ENCODE measurements at regions not wholly inside any gene's neighbourhood (a gene's known extent, or its start where the extent isn't known, plus 50 kb on each side); places are given as distances from the start of the nearest gene placed in this dataset.

- no peak for DNase-seq (ENCODE audit: low spot score)
- in situ Hi-C loops (cut with MboI; ENCODE audit: low pct_unique_long_range_greater_than_20kb, low sequenced_read_pairs, unreplicated experiment): loop anchor here (25.0 kb wide), 1 partner anchor 876 kb away; no protein-coding TSS in a partner anchor
- TF ChIP-seq CTCF (IDR thresholded peaks at IDR 0.05; ENCODE audit: extremely low read depth, insufficient read depth, missing control alignments): no peak
These were observed 92.3 kb upstream of the DCLK2 start for GRCh38 chr4:149985981-149986380.

- DNase-seq (ENCODE audit: low spot score): no peak
- TF ChIP-seq CTCF (IDR thresholded peaks at IDR 0.05; ENCODE audit: extremely low read depth, insufficient read depth, missing control alignments): no peak
- in situ Hi-C loops (cut with MboI; ENCODE audit: low pct_unique_long_range_greater_than_20kb, low sequenced_read_pairs, unreplicated experiment): loop anchor here (25.0 kb wide), 1 partner anchor 875 kb away; no protein-coding TSS in a partner anchor
These were observed 91.3 kb upstream of the DCLK2 start for GRCh38 chr4:149986917-149987316.

- no peak for TF ChIP-seq CTCF (IDR thresholded peaks at IDR 0.05; ENCODE audit: extremely low read depth, insufficient read depth, missing control alignments)
- in situ Hi-C loops (cut with MboI; ENCODE audit: low pct_unique_long_range_greater_than_20kb, low sequenced_read_pairs, unreplicated experiment): loop anchor here (25.0 kb wide), 1 partner anchor 875 kb away; no protein-coding TSS in a partner anchor
- no peak for DNase-seq (ENCODE audit: low spot score)
These were observed 90.7 kb upstream of the DCLK2 start for GRCh38 chr4:149987330-149988086.

- in situ Hi-C loops (cut with MboI; ENCODE audit: low pct_unique_long_range_greater_than_20kb, low sequenced_read_pairs, unreplicated experiment): loop anchor here (25.0 kb wide), 1 partner anchor 874 kb away; no protein-coding TSS in a partner anchor
- no peak for DNase-seq (ENCODE audit: low spot score)
- TF ChIP-seq CTCF (IDR thresholded peaks at IDR 0.05; ENCODE audit: extremely low read depth, insufficient read depth, missing control alignments): no peak
These were observed 90.2 kb upstream of the DCLK2 start for GRCh38 chr4:149988087-149988410.

- in situ Hi-C loops (cut with MboI; ENCODE audit: low pct_unique_long_range_greater_than_20kb, low sequenced_read_pairs, unreplicated experiment): loop anchor here (25.0 kb wide), 1 partner anchor 869 kb away; no protein-coding TSS in a partner anchor
- TF ChIP-seq CTCF (IDR thresholded peaks at IDR 0.05; ENCODE audit: extremely low read depth, insufficient read depth, missing control alignments): no peak
- DNase-seq (ENCODE audit: low spot score): no peak
These were observed 85.2 kb upstream of the DCLK2 start for GRCh38 chr4:149993030-149993429.

- no peak for DNase-seq (ENCODE audit: low spot score)
- TF ChIP-seq CTCF (IDR thresholded peaks at IDR 0.05; ENCODE audit: extremely low read depth, insufficient read depth, missing control alignments): no peak
- in situ Hi-C loops (cut with MboI; ENCODE audit: low pct_unique_long_range_greater_than_20kb, low sequenced_read_pairs, unreplicated experiment): loop anchor here (25.0 kb wide), 1 partner anchor 867 kb away; no protein-coding TSS in a partner anchor
These were observed 83.0 kb upstream of the DCLK2 start for GRCh38 chr4:149995134-149995756.

Data from GM13977 (cell line).